GM19043 (cell line): ENCODE measurements at regions not wholly inside any gene's neighbourhood (a gene's known extent, or its start where the extent isn't known, plus 50 kb on each side); places are given as distances from the start of the nearest gene placed in this dataset.

ENCODE experiments used
- ATAC-seq: cut with Tn5 transposase; IDR thresholded peaks from one replicate; pipeline ENCODE4 v1.9.1; 2021; ENCODE audit warnings: low read depth; ENCODE audit not compliant: unreplicated experiment

DNA sequence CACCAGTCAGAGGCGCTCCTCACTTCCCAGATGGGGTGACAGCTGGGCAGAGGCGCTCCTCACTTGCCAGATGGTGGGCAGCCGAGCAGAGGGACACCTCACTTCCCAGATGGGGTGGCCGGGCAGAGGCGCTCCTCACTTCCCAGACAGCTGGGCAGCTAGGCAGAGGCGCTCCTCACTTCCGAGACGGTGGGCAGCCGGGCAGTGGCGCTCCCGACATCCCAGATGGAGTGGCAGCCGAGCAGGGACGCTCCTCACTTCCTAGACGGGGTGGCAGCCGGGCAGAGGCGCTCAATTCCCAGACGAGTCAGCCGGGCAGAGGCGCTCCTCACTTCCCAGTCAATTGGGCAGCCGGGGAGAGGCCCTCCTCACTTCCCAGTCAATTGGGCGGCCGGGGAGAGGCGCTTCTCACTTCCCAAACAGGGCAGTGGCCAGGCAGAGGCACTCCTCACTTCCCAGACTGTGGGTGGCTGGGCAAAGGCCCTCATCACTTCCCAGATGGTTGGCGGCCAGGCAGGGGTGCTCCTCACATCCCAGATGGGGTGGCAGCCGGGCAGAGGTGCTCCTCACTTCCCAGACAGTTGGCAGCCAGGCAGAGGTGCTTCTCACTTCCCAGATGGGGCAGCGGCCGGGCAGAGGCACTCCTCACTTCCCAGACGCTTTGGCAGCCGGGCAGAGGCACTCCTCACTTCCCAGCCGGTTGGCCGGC, 143.8 kb upstream of the ARID2 start:
- ATAC-seq = no peak

DNA sequence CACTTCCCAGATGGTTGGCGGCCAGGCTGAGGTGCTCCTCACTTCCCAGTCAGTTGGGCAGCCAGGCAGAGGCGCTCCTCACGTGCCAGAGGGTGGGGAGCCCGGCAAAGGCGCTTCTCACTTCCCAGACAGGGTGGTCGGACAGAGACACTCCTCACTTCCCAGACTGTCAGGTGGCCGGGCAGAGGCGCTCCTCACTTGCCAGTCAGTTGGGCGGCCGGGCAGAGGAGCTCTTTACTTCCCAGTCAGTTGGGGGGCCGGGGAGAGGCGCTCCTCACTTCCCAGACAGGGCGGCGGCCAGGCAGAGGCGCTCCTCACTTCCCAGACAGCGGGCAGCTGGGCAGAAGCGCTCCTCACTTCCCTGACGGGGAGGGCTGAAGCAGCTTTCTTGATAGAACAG, 143.0 kb upstream of the ARID2 start:
- no peak for ATAC-seq

DNA sequence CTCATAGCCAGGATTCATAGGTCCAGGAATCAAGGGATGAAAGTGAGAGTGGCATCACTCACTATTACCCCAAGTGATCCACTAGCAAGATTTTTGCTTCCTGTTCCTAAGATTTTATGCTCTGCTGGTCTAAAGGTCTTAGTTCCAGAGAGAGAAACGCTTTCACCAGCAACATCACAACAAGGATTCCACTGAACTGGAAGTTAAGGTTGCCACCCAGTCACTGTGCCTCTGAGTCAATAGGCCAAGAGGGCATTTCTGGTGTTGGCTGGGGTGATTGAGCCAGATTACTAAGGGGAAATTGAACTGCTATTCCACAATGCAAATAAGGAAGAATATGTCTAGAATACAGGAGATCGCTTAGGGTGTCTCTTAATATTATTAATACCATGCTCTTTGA, 142.5 kb upstream of the ARID2 start:
- ATAC-seq = no peak

DNA sequence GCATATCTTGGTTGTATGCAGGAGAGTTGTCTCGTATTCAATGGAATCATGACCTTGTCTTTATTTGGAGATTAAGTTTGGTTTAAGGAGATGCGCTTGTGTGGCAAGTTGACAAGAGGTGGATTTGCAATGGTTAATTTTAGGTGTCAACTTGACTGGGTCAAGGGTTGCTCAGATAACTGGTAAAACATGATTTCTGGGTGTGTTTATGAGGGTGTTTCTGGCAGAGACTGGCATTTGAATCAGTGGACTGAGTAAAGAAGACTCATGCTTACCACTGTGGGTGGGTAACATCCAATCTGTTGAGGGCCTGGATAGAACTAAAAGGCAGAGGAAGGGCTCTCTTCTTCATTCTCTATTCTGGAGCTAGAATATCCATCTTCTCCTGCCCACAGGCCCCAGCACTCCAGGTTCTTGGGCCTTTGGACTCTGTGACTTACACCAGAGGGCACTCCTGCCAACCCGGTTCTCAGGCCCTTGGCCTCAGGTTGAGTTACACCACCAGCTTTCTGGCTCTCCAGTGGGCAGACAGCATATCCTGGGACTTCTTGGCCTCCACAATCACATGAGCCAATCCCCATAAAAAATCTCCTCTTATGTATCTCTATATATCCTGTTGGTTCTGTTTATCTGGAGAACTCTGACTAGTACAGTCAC, 141.5 kb upstream of the ARID2 start:
- ATAC-seq = no peak

DNA sequence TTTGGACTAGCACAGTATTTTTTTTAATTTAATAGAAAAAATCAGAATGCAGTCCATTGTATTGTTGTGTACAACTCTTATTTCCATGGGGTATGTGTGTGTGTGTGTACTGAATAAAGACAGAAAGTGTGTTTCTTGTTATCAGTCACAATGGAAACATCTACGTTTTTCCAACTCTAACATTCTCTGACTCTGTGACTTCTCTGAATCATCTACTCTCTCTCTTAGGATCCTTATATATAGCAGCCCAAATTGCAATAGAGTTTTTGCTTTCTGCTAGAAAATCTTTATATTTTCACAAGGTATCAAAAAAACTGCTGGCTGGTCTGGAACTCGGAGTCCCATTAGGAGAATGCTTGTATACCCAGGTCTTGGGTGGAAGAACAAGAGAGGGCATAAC, 138.9 kb upstream of the ARID2 start:
- no peak for ATAC-seq

DNA sequence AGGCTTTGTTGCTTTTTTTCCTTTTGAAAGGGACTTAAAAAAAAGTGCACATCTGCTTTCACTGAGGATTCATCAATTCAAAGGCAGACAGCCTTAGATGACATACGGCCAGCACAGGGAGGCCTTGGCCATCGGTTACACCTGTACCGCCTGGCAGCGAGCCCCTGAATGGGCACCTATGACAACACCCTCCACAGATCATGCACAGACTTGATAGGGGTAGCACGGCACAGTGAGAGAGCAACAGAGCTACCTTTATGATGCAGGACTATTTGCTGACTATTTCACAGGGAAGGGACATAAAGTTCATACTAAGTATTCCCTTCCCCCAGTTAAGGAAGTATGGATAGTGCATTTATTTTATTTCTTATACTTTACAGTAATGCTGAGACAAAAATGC, 137.9 kb upstream of the ARID2 start:
- no peak for ATAC-seq

DNA sequence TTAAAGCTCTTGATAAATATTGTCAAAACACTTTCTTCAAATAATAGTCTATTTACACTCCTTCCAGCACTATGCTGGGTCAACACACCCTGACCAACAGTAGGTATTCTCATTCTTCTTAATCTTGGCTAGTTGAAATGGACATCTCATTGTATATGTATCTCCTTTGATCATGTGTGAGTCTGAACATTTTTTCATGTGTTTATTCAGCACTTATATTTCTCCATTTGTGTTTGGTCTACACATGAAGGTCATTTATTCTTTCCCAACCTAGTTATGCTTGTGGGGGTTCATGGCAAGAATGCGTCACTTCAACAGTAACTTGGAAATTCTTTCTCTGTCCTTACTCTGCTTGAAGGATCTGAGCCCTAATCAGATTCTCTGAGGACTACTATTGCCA, 133.1 kb upstream of the ARID2 start:
- ATAC-seq = no peak

DNA sequence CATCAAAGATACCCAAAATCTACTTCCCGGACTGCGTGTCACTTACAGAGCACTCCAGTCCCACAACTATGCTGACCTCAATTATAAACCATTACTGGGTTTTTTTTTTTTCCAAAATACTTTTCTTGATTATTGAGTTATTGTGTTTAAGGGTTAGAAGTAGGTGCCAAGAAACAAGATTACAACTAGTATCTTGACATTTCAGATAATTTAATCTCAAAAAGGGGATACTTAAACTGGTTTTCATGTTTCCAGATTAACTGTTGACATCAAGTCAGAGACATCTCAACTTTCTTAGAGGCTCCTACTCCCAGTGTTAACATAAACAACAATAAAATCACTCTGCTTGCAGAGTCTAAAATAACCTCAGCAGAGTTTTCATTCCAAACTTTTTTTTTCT, 131.2 kb upstream of the ARID2 start:
- no peak for ATAC-seq

DNA sequence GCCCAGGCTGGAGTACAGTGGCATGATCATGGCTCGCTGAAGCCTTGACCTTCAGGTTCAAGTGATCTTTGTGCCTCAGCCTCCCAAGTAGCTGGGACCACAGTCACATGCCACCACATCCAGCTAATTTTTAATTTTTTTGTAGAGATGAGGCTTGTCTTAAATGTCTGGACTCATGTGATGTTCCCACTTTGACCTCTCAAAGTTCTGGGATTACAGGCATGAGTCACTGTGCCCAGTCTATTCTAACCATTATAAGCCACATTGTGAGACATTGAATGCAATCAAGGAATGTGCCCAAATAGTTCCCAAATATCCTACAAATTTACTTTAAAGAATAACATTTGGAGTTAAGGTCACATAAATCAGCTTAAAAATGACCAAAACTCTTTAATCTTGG, 130.7 kb upstream of the ARID2 start:
- no peak for ATAC-seq

DNA sequence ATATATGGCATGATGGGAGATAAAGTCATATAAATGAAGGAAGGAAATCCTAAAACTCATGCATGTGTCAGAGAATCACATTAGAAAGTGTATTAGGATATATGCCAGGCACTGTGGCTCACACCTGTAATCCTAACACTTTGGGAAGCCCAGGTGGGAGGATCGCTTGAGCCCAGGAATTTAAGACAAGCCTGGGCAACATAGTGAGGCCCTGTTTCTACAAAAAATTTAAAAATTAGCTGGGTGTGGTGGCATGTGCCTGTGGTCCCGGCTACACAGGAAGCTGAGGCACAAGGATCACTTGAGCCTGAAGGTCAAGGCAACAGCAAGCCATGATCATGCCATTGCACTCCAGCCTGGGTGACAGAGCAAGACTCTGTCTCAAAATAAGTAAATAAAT, 130.3 kb upstream of the ARID2 start:
- no peak for ATAC-seq

DNA sequence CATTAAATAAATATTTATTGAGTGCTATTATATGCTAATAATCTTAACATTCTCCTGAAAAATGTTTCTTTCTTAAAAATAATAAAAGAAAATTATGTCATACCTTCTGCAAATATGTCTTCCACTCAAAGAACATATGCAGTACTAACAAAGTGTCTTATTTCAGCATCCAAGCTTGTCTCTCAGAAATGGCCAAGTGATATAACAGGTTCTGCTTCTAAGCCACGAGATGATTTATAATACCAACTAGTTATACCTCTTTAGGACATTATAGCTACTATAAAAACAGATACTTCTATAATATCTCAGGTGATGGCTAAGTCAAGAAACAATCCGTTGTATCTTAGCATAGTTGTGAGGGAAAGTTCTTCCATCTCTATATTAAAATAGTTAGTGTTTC, 128.1 kb upstream of the ARID2 start:
- no peak for ATAC-seq

DNA sequence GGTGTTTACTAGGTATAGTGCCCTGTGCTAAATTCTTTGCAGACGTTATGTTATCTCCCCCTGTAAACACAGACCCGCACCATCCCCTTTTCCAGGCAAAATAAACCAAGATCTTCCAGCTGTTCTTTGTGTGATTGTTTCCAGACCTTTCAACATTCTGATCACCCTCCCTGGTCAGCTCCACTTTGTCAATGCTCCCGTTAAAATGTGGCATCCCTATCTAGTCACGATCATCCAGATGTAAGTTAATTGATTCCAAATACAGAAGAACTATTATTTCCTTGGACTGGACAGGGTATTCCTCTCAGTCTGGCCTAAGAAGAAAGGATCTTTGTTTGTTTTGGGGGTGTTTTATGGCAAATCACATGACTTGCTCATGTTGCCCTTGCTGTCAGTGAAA, 127.6 kb upstream of the ARID2 start:
- no peak for ATAC-seq

DNA sequence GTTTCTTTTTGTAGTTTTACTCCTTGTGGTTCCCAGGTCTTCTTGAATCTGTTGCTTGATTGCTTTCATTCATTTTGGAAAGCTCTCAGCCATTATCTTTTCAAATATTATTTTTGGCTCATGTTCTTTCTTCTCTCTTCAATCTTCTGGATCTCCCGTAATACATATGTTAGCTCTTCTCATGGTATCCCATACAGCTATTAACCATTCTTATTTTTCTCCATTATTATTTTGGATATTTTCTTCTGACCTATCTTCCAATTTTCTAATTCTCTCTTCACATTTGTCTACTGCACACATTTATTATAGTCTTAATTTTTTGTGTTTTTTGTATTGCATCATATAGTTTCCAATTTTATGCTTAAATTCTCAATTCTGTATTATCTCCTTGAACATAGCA, 123.9 kb upstream of the ARID2 start:
- no peak for ATAC-seq

DNA sequence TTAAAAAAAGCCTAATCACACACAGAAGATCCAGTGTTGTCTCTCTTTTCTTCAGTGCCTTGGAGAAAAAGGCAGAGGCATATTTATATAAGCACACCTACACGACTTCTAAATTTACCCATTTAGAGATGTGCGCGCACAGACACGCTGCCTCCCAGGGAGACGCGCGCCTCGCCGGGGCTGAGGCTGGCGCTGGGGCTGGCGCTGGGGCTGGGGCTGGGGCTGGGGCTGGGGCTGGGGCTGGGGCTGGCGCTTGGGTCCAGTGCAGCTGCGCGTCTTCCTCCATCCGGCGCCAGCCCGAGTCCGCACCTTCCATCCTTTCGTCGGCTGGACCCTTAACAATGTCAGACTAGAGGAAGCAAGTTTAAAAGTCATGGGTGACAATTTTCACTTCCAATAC, 118.4 kb upstream of the ARID2 start:
- no peak for ATAC-seq

DNA sequence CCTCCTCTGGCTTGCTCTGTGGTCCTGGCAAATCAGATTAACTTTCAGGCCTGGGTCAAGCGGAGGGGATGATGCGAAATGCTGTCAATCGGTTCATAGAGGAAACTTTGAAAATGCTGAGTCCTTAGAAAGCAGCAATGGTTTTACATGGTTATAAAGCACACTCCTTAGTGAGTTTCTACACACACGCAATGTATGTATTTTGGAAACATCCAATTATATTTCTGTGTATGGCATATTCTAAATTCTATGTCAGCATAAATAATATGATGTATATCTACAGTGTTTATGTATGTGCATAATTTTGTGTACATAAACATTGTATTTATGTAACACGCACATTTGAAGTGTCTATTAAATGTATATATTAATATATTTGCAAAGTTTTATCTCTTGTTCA, 118.0 kb upstream of the ARID2 start:
- no peak for ATAC-seq

DNA sequence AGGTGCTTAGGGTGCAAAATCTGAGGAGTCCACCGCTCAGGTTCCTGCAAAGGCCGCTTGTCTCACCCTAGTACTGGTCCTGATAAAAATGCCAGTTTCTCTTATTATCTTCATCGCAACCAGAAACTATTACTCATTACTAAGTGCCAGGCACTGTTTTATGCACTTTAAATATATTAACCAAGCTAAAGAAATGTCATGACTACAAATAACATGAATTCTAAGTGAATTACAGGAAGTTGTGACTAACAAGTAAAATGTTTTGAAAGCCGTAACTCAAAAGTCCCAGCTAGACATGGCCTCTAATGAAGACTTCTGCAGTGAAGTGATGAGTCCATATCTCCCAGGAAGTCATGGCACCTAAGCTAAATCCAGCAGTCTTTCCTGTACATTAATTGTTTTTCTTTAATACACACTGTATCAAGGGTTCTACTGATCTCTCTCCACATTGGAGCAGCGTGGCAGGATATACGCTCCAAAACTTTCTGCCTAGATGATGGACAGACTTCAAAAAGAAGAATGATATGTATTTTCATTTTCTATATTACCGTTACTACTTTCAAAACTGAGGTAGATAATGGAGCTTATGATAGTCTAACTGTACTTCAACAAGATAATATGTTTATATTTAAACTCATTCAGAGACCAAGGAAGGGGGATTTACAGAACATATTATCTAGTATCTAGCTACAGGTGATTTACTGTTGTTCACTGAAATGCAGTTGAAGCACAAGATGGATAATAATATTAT, 117.3 kb upstream of the ARID2 start:
- no peak for ATAC-seq

DNA sequence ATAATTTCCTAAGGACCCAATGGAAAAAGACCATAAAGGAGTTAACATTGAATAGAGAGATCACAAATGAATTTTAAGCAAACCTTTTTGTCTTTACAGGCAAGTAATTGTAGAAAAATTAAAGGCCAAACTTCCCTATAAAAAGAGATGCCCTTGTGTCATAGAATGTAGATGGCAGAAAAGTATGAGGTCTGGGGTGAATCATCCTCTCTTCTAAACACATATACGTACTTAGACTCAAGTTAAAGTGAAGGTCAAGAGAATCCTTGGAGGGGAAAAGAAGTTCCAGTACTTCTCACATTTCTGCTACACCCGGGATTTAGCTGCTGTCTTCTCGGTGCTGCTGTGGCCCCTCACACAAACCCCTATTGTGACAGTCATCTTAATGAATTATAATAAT, 116.2 kb upstream of the ARID2 start:
- no peak for ATAC-seq

DNA sequence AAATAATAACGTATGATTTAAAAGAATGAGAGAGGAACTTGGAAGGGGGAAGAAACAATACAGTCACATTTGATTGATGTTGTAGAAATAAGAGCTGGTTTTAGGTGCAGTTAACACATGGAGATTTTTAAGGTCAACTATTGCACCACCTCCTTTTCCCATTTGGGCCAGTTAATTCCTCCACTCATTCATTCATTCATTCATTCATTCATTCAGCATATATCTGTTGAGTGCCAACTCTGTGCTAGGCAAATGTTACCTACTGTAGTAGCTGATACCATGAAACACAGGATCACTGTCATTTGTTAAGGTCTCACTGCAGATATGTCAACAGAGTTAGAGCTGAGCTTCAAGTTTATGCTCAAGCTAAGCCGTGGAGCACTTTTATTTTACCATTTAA, 115.7 kb upstream of the ARID2 start:
- no peak for ATAC-seq

DNA sequence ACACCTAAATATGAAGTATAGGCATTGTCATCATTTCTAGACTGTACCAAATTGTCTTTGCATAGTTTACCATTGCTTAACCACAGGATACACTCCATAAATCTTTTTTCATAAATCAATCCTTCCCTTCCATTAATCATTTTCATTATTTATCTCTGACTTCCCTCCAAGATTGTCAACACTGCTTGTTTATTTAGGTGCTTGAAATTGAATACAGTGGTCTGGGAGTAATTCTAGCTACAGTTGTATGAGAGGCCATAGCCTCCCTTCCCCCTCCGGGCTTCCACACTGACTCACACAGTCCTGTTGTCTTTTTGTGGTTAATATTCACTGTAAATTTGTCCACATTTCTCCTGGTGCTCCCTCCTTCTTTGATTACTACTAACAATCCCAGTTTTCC, 114.2 kb upstream of the ARID2 start:
- no peak for ATAC-seq

DNA sequence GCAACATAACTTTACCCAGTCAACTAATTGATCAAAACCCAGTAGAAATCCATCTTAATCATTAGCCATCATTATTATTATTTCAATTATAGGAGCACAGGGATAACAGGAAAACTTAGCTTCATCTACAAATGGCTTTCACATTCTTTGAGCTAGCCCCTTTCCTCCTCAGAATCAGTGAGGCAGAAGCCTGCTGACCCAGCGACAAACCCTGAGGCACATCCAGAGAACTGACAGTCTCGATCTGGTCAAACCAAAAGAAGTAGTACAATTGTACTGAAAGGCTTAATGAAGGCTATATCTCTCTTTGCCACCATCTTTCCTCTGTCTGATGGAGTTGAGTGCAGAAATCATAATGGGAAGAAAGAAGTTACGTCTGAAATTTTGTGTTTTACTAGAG, 109.8 kb upstream of the ARID2 start:
- ATAC-seq = no peak

DNA sequence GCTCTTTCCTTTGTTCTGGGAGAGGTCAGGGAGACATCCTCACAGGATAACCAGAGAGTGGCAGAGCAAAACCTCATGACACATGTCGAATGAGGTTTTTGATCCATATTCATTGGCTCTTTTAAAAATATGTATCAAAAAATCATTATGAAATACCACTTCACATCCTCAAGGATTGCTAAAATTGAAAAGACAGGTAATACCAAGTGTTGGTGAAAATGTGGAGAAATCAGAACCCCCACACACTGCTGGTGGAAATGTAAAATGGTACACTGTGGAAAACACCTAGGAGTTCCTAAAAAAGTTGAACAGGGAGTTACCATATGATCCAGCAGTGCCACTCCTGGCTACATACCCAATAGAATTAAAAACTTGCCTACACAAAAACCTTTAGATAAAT, 107.8 kb upstream of the ARID2 start:
- ATAC-seq = no peak
